ENCODE measurements at regions not wholly inside any gene's neighbourhood (a gene's known extent, or its start where the extent isn't known, plus 50 kb on each side); places are given as distances from the start of the nearest gene placed in this dataset.

DNA sequence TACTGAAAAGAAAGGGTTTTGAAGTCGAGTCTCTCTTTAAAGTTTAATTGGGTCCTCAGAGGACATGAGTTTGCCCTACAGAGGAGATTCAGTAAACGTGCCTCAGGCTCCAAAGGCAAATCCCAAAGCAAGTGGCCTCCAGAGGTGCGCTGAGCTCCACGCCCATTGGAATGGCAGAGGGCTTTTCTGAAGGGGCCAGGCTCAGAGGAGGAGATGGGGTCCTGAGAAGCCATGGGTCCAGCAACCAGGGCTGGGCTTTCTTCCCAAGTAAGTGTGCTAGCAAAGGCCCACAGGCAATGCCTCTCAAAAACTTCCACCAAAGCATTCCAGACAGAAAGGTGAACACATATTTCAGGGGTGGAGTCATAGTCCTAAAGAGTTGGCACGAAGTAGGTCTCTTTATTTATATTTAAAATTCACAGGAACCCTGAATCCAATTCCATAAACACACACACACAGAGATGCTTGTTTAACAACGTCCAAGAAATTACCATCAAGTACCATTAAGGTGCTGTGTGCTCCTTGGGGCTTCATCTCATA lies 93.0 kb upstream of the SH3BP4 start:
- Histone ChIP-seq H3K27ac (no peak overlapping the region), H3K4me1 (no peaks in the 10 kb centered on the region), H3K27me3 (no peaks in the 10 kb centered on the region), H3K4me3 (no peak overlapping the region), H3K9ac (ENCODE audit: low read depth in 2 of 2, low read length in 2 of 2) (no peak overlapping the region), H3K9me3 (no peaks in the 10 kb centered on the region), H3K36me3 (no peaks in the 10 kb centered on the region)
- intact Hi-C loops (cut with DNase I) = no loop called here
- DNase-seq = no peak
- TF ChIP-seq, protein P1, sequence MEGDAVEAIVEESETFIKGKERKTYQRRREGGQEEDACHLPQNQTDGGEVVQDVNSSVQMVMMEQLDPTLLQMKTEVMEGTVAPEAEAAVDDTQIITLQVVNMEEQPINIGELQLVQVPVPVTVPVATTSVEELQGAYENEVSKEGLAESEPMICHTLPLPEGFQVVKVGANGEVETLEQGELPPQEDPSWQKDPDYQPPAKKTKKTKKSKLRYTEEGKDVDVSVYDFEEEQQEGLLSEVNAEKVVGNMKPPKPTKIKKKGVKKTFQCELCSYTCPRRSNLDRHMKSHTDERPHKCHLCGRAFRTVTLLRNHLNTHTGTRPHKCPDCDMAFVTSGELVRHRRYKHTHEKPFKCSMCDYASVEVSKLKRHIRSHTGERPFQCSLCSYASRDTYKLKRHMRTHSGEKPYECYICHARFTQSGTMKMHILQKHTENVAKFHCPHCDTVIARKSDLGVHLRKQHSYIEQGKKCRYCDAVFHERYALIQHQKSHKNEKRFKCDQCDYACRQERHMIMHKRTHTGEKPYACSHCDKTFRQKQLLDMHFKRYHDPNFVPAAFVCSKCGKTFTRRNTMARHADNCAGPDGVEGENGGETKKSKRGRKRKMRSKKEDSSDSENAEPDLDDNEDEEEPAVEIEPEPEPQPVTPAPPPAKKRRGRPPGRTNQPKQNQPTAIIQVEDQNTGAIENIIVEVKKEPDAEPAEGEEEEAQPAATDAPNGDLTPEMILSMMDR (IDR thresholded peaks at IDR 0.05) = no peak

DNA sequence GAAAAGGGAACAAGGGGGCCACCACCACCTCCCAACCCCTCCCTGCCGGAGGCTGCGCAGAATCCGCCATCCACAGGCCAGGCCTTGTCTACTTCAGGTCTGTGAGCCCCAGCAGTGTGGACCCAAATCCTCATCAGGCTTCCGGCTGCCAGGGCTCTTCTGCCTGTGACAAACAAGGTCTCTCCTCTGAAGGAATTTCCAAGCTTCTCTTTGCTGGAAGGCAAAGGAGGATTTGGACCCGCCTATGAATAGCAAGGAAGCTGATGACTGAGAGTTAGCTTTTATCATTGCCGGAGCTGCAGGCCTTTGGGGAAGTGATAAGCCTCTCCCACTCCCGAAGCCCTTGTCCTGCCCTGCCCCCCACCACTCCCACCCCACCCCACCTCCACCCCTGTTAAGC lies 93.7 kb upstream of the SH3BP4 start:
- no peaks in the 10 kb centered on the region for H3K9me3 ChIP-seq
- no peak overlapping the region for H3K27ac ChIP-seq
- H3K9ac ChIP-seq (ENCODE audit: low read depth in 2 of 2, low read length in 2 of 2) = no peak overlapping the region
- H3K4me3 ChIP-seq = no peak overlapping the region
- no peaks in the 10 kb centered on the region for H3K27me3 ChIP-seq
- intact Hi-C loops (cut with DNase I) = no loop called here
- TF ChIP-seq, protein P1 (IDR thresholded peaks at IDR 0.05) = no peak
- H3K4me1 ChIP-seq = no peaks in the 10 kb centered on the region
- H3K36me3 ChIP-seq = no peaks in the 10 kb centered on the region
- DNase-seq = no peak

DNA sequence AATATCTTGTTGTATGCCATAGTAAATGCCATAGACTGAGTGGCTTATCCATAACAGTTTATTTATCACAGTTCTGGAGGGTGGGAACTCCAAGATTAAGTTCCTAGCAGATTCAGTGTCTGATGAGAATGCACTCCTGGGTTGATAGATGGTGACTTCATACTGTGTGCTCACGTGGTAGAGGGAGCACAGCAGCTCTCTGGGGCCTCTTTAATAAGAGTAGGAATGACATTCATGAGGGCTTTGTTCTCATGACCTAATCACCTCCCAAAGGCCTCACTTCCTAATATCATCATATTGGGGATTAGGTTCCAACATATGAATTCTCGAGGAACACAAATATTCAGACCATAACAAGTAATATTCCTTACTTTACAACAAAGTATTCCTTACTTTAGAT lies 98.1 kb upstream of the SH3BP4 start:
- Histone ChIP-seq H3K27ac (no peak overlapping the region), H3K27me3 (no peaks in the 10 kb centered on the region), H3K9ac (ENCODE audit: low read depth in 2 of 2, low read length in 2 of 2) (no peak overlapping the region), H3K9me3 (no peaks in the 10 kb centered on the region), H3K4me3 (no peak overlapping the region), H3K4me1 (no peaks in the 10 kb centered on the region), H3K36me3 (no peaks in the 10 kb centered on the region)
- no peak for DNase-seq
- TF ChIP-seq, protein P1 (IDR thresholded peaks at IDR 0.05) = no peak
- intact Hi-C loops (cut with DNase I) = no loop called here

DNA sequence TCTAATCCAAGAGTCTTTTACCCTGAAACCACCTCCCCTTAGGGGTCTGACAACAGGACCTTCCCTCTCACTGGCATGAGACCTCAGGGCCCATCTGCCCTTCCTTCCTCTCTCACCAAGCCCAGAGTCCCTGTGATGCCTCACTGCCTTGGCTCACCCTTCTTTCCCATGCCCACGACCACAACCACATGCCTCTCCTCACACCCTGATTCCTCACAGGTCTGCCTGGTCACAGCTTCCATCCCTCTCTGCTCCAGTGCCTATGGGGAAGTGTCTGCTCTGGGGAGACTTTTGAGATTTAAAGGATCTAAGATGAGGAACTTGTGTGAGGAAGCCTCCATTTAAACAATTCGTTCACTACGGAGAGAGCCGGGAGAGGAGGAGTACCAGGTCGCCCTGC lies 98.9 kb upstream of the SH3BP4 start:
- no peaks in the 10 kb centered on the region for H3K27me3 ChIP-seq
- no peak for DNase-seq
- H3K4me1 ChIP-seq = no peaks in the 10 kb centered on the region
- no peak overlapping the region for H3K4me3 ChIP-seq
- intact Hi-C loops (cut with DNase I) = no loop called here
- no peaks in the 10 kb centered on the region for H3K9me3 ChIP-seq
- no peak overlapping the region for H3K27ac ChIP-seq
- no peaks in the 10 kb centered on the region for H3K36me3 ChIP-seq
- H3K9ac ChIP-seq (ENCODE audit: low read depth in 2 of 2, low read length in 2 of 2) = no peak overlapping the region
- TF ChIP-seq, protein P1 (IDR thresholded peaks at IDR 0.05) = no peak

DNA sequence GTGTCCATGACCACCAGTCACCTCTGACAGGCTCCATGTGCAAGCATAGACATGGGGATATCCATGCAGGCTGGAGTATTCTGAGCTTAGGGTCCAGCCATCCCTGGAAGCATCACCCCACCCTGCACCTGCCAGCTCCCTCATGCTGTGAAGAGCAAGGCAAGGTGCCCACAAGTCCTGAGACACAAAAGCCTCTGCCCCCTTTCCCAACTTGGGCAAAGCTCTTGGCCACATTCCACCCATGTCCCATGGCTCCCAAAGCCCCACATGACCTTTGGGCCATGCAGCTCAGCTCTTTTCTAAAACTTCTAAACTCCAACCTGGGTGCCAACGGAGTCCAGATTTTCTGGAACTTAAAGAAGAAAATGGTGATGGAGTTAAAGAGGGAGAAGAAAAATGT lies 99.8 kb upstream of the SH3BP4 start:
- Histone ChIP-seq H3K9ac (ENCODE audit: low read depth in 2 of 2, low read length in 2 of 2) (no peak overlapping the region), H3K4me3 (no peak overlapping the region), H3K27ac (no peak overlapping the region), H3K9me3 (no peaks in the 10 kb centered on the region), H3K36me3 (no peaks in the 10 kb centered on the region), H3K27me3 (no peaks in the 10 kb centered on the region), H3K4me1 (no peaks in the 10 kb centered on the region)
- intact Hi-C loops (cut with DNase I) = no loop called here
- TF ChIP-seq, protein P1 (IDR thresholded peaks at IDR 0.05) = no peak
- no peak for DNase-seq

DNA sequence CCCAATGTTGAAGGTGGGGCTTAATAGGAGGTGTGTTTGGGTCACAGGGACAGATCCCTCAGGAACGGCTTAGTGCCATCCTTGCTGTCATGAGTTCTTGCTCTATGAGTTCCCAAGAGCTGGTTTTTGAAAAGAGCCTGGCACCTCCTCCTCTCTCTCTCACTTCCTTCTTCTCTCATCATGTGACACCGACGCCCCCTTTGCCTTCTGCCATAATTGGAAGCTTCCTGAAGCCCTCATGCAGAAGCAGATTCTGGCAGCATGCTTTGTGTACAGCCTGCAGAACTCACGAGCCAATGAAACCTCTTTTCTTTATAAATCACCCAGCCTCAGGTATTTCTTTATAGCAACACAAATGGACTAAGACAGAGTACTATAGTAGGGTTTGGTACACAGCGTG lies 100.4 kb upstream of the SH3BP4 start:
- Histone ChIP-seq H3K4me3 (no peak overlapping the region), H3K9me3 (no peaks in the 10 kb centered on the region), H3K9ac (ENCODE audit: low read depth in 2 of 2, low read length in 2 of 2) (no peak overlapping the region), H3K36me3 (no peaks in the 10 kb centered on the region), H3K27ac (no peak overlapping the region), H3K27me3 (no peaks in the 10 kb centered on the region), H3K4me1 (no peaks in the 10 kb centered on the region)
- TF ChIP-seq, protein P1 (IDR thresholded peaks at IDR 0.05) = no peak
- DNase-seq = no peak
- intact Hi-C loops (cut with DNase I) = no loop called here
